Adipocyte (in vitro differentiated cells): ENCODE measurements at regions not wholly inside any gene's neighbourhood (a gene's known extent, or its start where the extent isn't known, plus 50 kb on each side); places are given as distances from the start of the nearest gene placed in this dataset.

ENCODE experiments used
- DNase-seq: peaks from one replicate; pipeline ENCODE4 v3.0.0-alpha.2; 2015; ENCODE audit warnings: low read depth
- H3K27me3 ChIP-seq: replicated peaks from 2 replicates; pipeline ENCODE4 v1.7.0; 2013; ENCODE audit warnings: mild to moderate bottlenecking, low read length, moderate library complexity; ENCODE audit not compliant: control insufficient read depth, insufficient read depth
- H3K36me3 ChIP-seq: 2 replicates; pipeline ENCODE4 v1.7.0; 2013; ENCODE audit warnings: low read length, mild to moderate bottlenecking, moderate library complexity; ENCODE audit not compliant: control insufficient read depth, insufficient read depth, severe bottlenecking
- H3K4me1 ChIP-seq: 2 replicates; pipeline ENCODE4 v1.7.0; 2013; ENCODE audit warnings: mild to moderate bottlenecking, low read length, moderate library complexity; ENCODE audit not compliant: control insufficient read depth, insufficient read depth
- H3K4me3 ChIP-seq: 2 replicates; pipeline ENCODE4 v1.7.0; 2013; ENCODE audit warnings: mild to moderate bottlenecking, low read length, moderate library complexity
- H3K9ac ChIP-seq: 2 replicates; pipeline ENCODE4 v1.7.0; 2013; ENCODE audit warnings: mild to moderate bottlenecking, low read length, moderate library complexity
- H3K9me3 ChIP-seq: 2 replicates; pipeline ENCODE4 v1.7.0; 2013; ENCODE audit warnings: mild to moderate bottlenecking, low read length, moderate library complexity; ENCODE audit not compliant: control insufficient read depth

DNA sequence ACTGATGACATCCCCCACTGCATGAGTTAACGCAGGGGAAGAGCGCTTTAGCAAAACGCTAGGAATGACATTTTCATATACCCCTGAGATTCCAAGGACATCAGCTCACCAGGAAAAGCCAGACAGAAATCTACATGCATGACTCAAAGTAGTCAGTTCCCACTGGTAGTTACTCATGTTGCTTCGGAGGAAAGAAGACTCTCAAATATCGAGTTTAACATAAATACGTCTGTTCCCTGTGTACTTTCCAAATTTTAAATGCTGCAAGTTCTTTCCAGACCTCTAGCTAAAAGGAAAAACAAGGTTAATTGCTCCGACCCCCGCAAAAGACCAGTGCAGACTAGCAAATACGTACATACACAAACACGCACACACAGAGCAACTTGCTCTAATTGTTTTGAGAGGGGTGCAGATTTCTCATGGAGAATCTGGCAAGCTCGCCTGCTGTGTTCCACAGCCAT lies 115.4 kb upstream of the PRICKLE2 start:
- Histone ChIP-seq H3K4me3 (peak overlapping the region; percentile 71), H3K27me3 (no peaks in the 10 kb centered on the region), H3K4me1 (peaks cover 54% of the 10 kb centered on the region), H3K36me3 (no peaks in the 10 kb centered on the region), H3K9me3 (no peaks in the 10 kb centered on the region), H3K9ac (peak overlapping the region; percentile 69)
- peak; percentile 90 for DNase-seq

DNA sequence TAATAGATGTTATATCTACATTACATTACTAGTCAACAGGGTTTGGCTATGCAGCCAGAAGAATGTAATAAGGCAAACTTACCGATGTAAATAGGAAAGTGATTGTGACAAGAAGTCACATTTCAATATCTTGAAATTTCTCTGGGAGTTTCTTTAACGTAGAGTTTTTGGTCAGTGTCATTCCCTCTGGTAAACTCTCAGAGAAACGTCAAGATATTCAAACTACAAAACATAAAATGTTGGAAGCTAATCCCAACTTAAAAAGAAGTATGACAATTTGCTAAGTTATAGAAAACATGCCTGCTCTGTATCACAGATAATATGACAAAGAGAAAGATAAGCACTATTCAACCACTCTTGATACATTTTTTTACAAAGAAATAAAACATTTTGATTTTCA lies 111.2 kb upstream of the PRICKLE2 start:
- Histone ChIP-seq H3K9ac (no peak overlapping the region), H3K36me3 (no peaks in the 10 kb centered on the region), H3K4me3 (no peak overlapping the region), H3K27me3 (no peaks in the 10 kb centered on the region), H3K4me1 (peaks cover 14% of the 10 kb centered on the region), H3K9me3 (no peaks in the 10 kb centered on the region)
- DNase-seq = no peak

DNA sequence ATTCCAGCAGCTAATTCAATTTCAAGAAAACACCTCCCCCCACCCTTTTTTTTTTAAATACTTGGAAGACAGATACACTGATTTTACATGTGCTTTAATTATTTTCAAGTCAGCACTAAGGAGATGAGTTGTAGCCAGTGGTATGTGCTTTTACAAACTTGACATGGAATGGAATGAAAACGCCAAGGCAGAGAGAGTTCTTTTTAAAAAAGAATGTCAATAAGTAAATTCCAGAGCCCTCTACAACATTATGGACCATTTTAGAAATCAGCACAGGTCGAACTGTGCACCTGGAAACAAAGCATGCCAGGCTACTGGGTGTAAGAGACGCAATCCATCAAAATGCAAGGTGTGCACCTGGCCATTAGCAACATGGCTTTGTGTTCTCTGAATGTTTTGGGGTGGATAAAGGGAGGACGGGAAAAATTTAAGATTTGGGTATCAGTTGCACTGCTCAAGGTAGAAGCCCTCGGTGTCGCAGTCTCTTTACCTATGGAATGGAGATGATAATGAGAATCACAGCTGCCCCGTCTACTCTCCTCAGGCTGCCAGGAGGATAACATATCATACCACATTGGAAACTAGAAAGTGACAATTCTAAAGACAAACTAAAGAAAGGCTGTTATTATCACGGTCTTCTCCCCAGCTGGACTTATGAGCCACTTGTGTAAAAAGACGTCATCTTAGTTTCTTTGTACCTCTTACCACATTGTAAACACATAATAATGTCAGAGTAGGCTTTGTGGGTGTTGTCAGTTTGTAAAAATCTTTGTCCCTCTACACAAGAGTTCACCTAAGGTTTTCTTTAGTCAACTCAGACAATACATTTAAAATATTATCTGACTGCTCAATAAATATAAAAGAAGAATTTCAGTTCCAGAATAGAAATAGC lies 107.4 kb upstream of the PRICKLE2 start:
- DNase-seq = peak; percentile 61
- no peaks in the 10 kb centered on the region for H3K36me3 ChIP-seq
- H3K9me3 ChIP-seq = no peaks in the 10 kb centered on the region
- H3K4me3 ChIP-seq = no peak overlapping the region
- H3K27me3 ChIP-seq = no peaks in the 10 kb centered on the region
- no peak overlapping the region for H3K9ac ChIP-seq
- H3K4me1 ChIP-seq = peaks cover 3% of the 10 kb centered on the region

DNA sequence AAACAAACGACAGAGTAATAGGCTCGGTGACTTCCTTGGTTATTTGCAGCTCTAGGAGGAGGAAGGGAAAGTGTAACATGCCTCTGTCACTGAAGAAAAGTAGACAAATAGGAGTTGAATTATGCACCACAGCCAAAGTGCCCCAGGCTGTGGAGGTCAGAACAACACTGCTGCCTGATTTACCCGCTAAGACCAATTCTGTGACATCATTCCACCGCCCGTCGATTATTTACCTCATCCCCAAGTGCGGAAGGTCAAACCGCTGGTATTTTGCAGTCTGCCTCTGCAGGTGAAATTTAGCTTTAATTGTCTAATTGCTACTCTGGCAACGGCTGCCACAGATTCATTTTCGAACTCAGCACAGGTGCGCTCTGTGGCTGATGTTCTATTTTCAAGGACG lies 106.3 kb upstream of the PRICKLE2 start:
- Histone ChIP-seq H3K36me3 (no peaks in the 10 kb centered on the region), H3K27me3 (no peaks in the 10 kb centered on the region), H3K4me3 (no peak overlapping the region), H3K9ac (no peak overlapping the region), H3K9me3 (no peaks in the 10 kb centered on the region), H3K4me1 (peaks cover 13% of the 10 kb centered on the region)
- DNase-seq = no peak

DNA sequence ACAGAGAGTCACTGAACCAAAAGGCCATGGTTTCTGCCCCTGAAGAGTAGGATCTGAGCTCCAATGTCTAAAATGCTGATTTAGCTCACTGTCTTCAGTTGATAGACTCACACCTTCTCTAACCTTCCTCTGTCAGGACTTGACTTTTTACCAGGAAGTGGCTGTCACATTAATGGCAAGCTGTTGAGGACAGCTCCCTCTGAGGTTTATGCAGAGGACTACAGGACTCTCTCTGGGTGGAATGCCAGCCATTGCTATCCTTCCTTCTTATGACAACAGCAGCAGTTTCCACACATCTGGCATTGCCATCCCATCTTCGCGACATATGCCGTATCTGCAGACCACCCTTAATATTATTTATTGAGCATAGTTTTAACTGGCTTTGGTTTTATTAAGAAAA lies 103.8 kb upstream of the PRICKLE2 start:
- DNase-seq = no peak
- peaks cover 14% of the 10 kb centered on the region for H3K4me1 ChIP-seq
- H3K9ac ChIP-seq = no peak overlapping the region
- H3K27me3 ChIP-seq = no peaks in the 10 kb centered on the region
- no peaks in the 10 kb centered on the region for H3K9me3 ChIP-seq
- no peaks in the 10 kb centered on the region for H3K36me3 ChIP-seq
- no peak overlapping the region for H3K4me3 ChIP-seq

DNA sequence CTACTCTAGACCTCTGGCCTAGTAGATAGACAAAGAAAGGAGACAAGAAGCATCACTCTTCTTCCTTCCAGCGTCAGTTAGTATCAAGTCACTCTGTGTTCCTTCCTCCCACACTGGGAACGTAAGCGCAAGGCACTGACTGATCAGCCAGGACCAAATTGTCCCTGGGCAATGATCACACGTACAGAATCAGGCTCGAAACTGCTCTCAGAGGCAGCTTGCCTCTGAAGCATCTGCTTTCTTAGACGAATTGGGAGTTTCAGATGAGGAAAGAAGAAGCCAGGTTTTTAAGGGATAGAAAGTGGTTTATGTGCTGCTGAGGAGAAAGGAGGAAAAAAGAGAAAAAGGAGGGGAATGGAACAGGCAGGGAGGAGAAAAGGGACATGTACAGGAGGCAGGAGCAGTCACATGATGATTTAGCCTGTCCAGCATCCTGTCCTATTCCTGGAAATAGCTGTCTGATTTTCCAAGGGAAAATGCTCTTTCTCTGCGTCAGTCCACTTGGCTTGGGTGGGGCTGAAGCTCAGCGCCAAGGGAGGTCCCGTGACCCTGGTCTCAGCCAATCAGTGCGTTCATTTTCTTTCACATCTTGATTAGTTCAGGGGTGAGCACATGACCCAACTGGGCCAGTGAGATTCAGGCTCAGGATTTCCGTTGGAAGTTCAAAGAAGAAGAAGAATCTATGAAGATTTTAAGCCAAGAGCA lies 102.0 kb upstream of the PRICKLE2 start:
- H3K9me3 ChIP-seq = no peaks in the 10 kb centered on the region

DNA sequence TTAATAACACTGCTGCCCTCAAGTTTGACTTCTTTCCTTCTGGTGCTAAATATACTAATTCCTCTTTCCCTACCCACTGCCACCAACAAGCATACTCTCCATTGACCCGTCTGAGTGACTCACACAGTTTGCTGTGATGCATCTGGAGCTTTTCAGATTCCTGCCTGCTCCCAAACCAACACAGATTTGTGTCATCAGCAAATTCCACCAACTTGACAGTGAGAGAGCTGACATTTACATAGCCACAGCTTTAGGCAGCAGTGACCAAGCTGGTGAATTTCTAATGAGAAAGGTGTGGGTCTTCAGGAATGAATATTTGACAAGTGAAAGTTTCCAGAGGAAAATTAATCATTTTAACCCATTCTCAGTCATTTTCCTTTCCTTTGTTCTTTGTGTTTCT lies 96.5 kb upstream of the PRICKLE2 start:
- no peaks in the 10 kb centered on the region for H3K27me3 ChIP-seq
- no peaks in the 10 kb centered on the region for H3K36me3 ChIP-seq
- H3K4me3 ChIP-seq = no peak overlapping the region
- no peak overlapping the region for H3K9ac ChIP-seq
- DNase-seq = peak; percentile 81
- peaks cover 31% of the 10 kb centered on the region for H3K4me1 ChIP-seq
- no peaks in the 10 kb centered on the region for H3K9me3 ChIP-seq

More for the DNA sequence above, 102.0 kb upstream of the PRICKLE2 start:
- Histone ChIP-seq H3K27me3 (no peaks in the 10 kb centered on the region), H3K4me3 (peak overlapping the region; percentile 64), H3K4me1 (peaks cover 15% of the 10 kb centered on the region), H3K9ac (peak overlapping the region; percentile 82), H3K36me3 (no peaks in the 10 kb centered on the region)
- no peak for DNase-seq

DNA sequence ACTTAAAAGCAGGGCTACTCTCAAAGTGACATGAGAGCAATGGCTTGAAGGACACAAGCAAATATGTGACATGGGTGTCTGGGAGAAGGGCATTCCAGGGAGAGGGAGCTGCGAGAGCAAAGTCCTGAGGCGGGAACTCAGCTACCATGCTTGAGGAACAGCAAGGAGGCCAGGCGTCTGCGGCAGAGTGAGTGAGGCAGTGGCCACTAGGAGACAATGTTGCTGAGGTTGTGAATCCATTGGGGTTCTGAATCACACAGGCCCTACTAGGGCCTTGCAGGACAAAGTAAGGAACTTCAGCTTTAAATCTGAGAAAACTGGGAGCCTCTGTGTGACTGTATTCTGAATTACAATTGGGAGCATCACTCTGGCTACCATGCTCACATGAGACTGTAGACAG lies 94.1 kb upstream of the PRICKLE2 start:
- no peak overlapping the region for H3K4me3 ChIP-seq
- no peaks in the 10 kb centered on the region for H3K36me3 ChIP-seq
- DNase-seq = no peak
- H3K4me1 ChIP-seq = peaks cover 28% of the 10 kb centered on the region
- no peak overlapping the region for H3K9ac ChIP-seq
- no peaks in the 10 kb centered on the region for H3K9me3 ChIP-seq
- no peaks in the 10 kb centered on the region for H3K27me3 ChIP-seq

DNA sequence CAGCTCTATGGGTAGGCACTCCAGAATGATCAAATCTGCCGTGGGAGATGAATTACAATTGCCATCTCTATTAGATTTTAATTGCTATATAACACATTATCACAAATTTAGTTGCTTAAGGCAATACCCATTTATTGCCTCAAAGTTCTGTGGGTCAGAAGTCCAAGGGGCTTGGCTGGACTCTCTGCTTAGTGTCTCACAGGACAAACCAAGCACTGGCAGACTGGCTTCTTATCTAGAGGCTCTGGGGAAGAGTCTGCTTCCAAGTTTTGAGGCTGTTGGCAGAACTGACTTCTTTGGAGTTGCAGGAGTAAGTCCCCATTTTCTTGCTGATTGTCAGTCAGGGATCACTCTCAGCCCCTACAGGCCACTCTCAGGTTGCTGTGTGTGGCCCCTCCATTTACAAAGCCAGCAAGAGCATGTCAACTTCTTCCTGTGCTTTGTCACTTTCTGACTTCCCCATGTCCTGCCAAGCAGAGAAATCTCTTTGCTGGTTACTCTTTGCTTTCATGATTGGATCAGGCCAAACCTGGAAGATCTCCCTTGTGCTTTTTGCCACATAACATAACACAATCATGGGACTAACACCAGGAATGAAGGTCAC lies 93.5 kb upstream of the PRICKLE2 start:
- Histone ChIP-seq H3K36me3 (no peaks in the 10 kb centered on the region), H3K9me3 (no peaks in the 10 kb centered on the region), H3K4me3 (no peak overlapping the region), H3K4me1 (peaks cover 28% of the 10 kb centered on the region), H3K9ac (no peak overlapping the region), H3K27me3 (no peaks in the 10 kb centered on the region)
- DNase-seq = no peak

DNA sequence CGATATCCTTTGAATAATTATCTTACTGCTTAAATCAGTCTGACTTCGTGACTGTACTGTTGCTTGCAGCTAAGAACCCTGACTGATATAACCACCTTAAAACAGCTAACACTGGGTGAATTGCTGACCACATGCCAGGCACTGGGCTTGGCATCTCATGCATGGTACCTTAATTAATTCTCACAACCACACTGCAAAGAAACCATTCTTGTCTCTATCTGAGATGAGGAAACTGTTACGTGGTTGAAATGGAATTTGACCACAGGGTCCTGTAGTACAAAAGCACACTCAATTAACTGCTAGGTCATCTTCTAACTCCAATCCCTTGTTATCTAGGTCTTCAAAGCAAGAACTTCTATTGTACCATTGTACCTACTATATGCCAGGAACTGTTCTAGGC lies 92.7 kb upstream of the PRICKLE2 start:
- no peak overlapping the region for H3K4me3 ChIP-seq
- no peak overlapping the region for H3K9ac ChIP-seq
- DNase-seq = no peak
- no peaks in the 10 kb centered on the region for H3K36me3 ChIP-seq
- no peaks in the 10 kb centered on the region for H3K27me3 ChIP-seq
- H3K4me1 ChIP-seq = peaks cover 28% of the 10 kb centered on the region
- H3K9me3 ChIP-seq = no peaks in the 10 kb centered on the region

DNA sequence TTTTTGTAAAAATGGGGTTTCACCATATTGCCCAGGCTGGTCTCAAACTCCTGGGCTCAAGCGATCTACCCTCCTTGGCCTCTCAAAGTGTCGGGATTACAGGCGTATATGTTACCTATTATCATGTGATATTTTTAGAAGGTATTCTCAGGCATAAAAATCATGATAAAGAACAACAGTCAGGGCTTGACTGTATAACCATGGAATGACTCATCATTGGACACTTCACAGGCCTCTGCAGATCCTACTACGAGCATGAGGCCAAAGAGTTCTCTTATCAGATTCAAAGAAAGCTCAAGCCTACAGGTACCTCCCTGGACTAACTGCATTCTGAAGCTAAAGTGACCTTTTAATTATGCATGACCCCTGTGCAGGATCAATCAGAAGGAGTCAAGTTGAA lies 91.7 kb upstream of the PRICKLE2 start:
- Histone ChIP-seq H3K27me3 (no peaks in the 10 kb centered on the region), H3K9me3 (no peaks in the 10 kb centered on the region), H3K36me3 (no peaks in the 10 kb centered on the region), H3K9ac (no peak overlapping the region), H3K4me1 (peaks cover 26% of the 10 kb centered on the region), H3K4me3 (no peak overlapping the region)
- no peak for DNase-seq
